ENCODE measurements at regions not wholly inside any gene's neighbourhood (a gene's known extent, or its start where the extent isn't known, plus 50 kb on each side); places are given as distances from the start of the nearest gene placed in this dataset.

GRCh38 chr9:22392523-22392922, 54.1 kb upstream of the DMRTA1 start:
- no peaks in the 10 kb centered on the region for H3K9me3 Mint-ChIP-seq (ENCODE audit: insufficient read depth)
- Histone ChIP-seq H3K9me3 (ENCODE audit: control extremely low read depth in 1 of 3, control insufficient read depth in 2 of 3, insufficient read depth in 1 of 3, low read length in 2 of 3) (peaks cover 0 to 4% (median 0%) of the 10 kb centered on the region in 3 donors), H4K20me1 (ENCODE audit: control insufficient read depth, insufficient read depth, low read length, poor library complexity, severe bottlenecking) (no peaks in the 10 kb centered on the region), H3K4me3 (ENCODE audit: control extremely low read depth in 1 of 5, extremely low read depth in 1 of 5, insufficient read depth in 1 of 5, low read depth in 2 of 5, low read length in 4 of 5) (no peak overlapping the region), H3K27me3 (replicated peaks in 1 of 4; ENCODE audit: control extremely low read depth in 1 of 4, control insufficient read depth in 3 of 4, insufficient read depth in 4 of 4, low read length in 3 of 4) (no peaks in the 10 kb centered on the region), H3K79me2 (ENCODE audit: control insufficient read depth, insufficient read depth, low read length) (no peaks in the 10 kb centered on the region), H3K4me1 (ENCODE audit: control insufficient read depth in 2 of 2, insufficient read depth in 2 of 2, low read length in 2 of 2) (no peaks in the 10 kb centered on the region), H3K36me3 (replicated peaks in 1 of 2; ENCODE audit: control extremely low read depth in 1 of 2, control insufficient read depth in 1 of 2, extremely low read depth in 1 of 2, insufficient read depth in 2 of 2, low read length in 1 of 2) (no peaks in the 10 kb centered on the region), H3K27ac (ENCODE audit: low read length in 2 of 2) (no peak overlapping the region), H3K4me2 (replicated peaks; ENCODE audit: low read depth, low read length, poor library complexity, severe bottlenecking) (no peak overlapping the region), H3K9ac (ENCODE audit: low read length) (no peak overlapping the region), H2AFZ (ENCODE audit: insufficient read depth, low read depth, low read length, poor library complexity, severe bottlenecking) (no peak overlapping the region)
- H3K4me3 Mint-ChIP-seq: no peak overlapping the region
- no peaks in the 10 kb centered on the region for H3K4me1 Mint-ChIP-seq
- no peak overlapping the region for H3K27ac Mint-ChIP-seq
- ChIA-PET POLR2A (no interaction called here), CTCF (no interaction called here)
- whole genome bisulfite sequencing (ENCODE audit: insufficient coverage): no CpG with 5 or more reads among the region's 3 CpGs
- ATAC-seq (ENCODE audit: low read depth) (no peak), DNase-seq (no peak)
- intact Hi-C loops (cut with micrococcal nuclease): no loop called here
- peaks cover 3% of the 10 kb centered on the region for H3K27me3 Mint-ChIP-seq
- TF ChIP-seq EZH2 (IDR thresholded peaks at IDR 0.05; ENCODE audit: borderline replicate concordance, insufficient read depth, low read depth, low read length, poor library complexity, severe bottlenecking): no peak
- TF ChIP-seq CTCF (IDR thresholded peaks at IDR 0.05): no peak

- no peak overlapping the region for H3K4me3 ChIP-seq (ENCODE audit: control extremely low read depth in 1 of 5, extremely low read depth in 1 of 5, insufficient read depth in 1 of 5, low read depth in 2 of 5, low read length in 4 of 5)
- peaks cover 3% of the 10 kb centered on the region for H3K27me3 Mint-ChIP-seq
- TF ChIP-seq EZH2 (IDR thresholded peaks at IDR 0.05; ENCODE audit: borderline replicate concordance, insufficient read depth, low read depth, low read length, poor library complexity, severe bottlenecking) (no peak), CTCF (IDR thresholded peaks at IDR 0.05) (no peak)
- intact Hi-C loops (cut with micrococcal nuclease): no loop called here
- WGBS (ENCODE audit: insufficient coverage): no CpG with 5 or more reads among the region's 2 CpGs
- no peak overlapping the region for H3K27ac ChIP-seq (ENCODE audit: low read length in 2 of 2)
- no peaks in the 10 kb centered on the region for H4K20me1 ChIP-seq (ENCODE audit: control insufficient read depth, insufficient read depth, low read length, poor library complexity, severe bottlenecking)
- H3K79me2 ChIP-seq (ENCODE audit: control insufficient read depth, insufficient read depth, low read length): no peaks in the 10 kb centered on the region
- no peak overlapping the region for H2AFZ ChIP-seq (ENCODE audit: insufficient read depth, low read depth, low read length, poor library complexity, severe bottlenecking)
- no peak overlapping the region for H3K4me3 Mint-ChIP-seq
- H3K9me3 Mint-ChIP-seq (ENCODE audit: insufficient read depth): no peaks in the 10 kb centered on the region
- POLR2A ChIA-PET: no interaction called here
- H3K4me1 Mint-ChIP-seq: no peaks in the 10 kb centered on the region
- no peak for DNase-seq
- H3K4me1 ChIP-seq (ENCODE audit: control insufficient read depth in 2 of 2, insufficient read depth in 2 of 2, low read length in 2 of 2): no peaks in the 10 kb centered on the region
- H3K27me3 ChIP-seq (replicated peaks in 1 of 4; ENCODE audit: control extremely low read depth in 1 of 4, control insufficient read depth in 3 of 4, insufficient read depth in 4 of 4, low read length in 3 of 4): no peaks in the 10 kb centered on the region
- ATAC-seq (ENCODE audit: low read depth): no peak
- no peak overlapping the region for H3K27ac Mint-ChIP-seq
- no peak overlapping the region for H3K4me2 ChIP-seq (replicated peaks; ENCODE audit: low read depth, low read length, poor library complexity, severe bottlenecking)
- peaks cover 0 to 4% (median 0%) of the 10 kb centered on the region in 3 donors for H3K9me3 ChIP-seq (ENCODE audit: control extremely low read depth in 1 of 3, control insufficient read depth in 2 of 3, insufficient read depth in 1 of 3, low read length in 2 of 3)
- CTCF ChIA-PET: no interaction called here
- H3K36me3 ChIP-seq (replicated peaks in 1 of 2; ENCODE audit: control extremely low read depth in 1 of 2, control insufficient read depth in 1 of 2, extremely low read depth in 1 of 2, insufficient read depth in 2 of 2, low read length in 1 of 2): no peaks in the 10 kb centered on the region
- no peak overlapping the region for H3K9ac ChIP-seq (ENCODE audit: low read length)
Observed at GRCh38 chr9:22395687-22396141, 50.9 kb upstream of the DMRTA1 start.
